ENCODE measurements at regions not wholly inside any gene's neighbourhood (a gene's known extent, or its start where the extent isn't known, plus 50 kb on each side); places are given as distances from the start of the nearest gene placed in this dataset.

- H3K4me1 ChIP-seq: peaks cover 0 to 34% (median 19%) of the 10 kb centered on the region in 12 donors
Observed at GRCh38 chr2:238598802-238599530, 172.2 kb downstream of the ASB1 start.

GRCh38 chr2:238599549-238600505 lies 173.1 kb downstream of the ASB1 start:
- 92 to 94% (median 93%) methylated on average over 19 to 29 of the region's 29 CpGs for WGBS, 4 donors
- ATAC-seq: no peak
- no peaks in the 10 kb centered on the region for H3K36me3 ChIP-seq
- TF ChIP-seq CTCF (IDR thresholded peaks at IDR 0.05): no peak
- TF ChIP-seq POLR2A (IDR thresholded peaks at IDR 0.05): no peak
- H3K27me3 ChIP-seq: peaks cover 0 to 8% (median 0%) of the 10 kb centered on the region in 9 donors
- intact Hi-C loops (cut with DNase I): no loop called here
- H3K27ac ChIP-seq: no peak overlapping the region
- peaks cover 0 to 15% (median 0%) of the 10 kb centered on the region in 12 donors for H3K9me3 ChIP-seq
- peaks cover 0 to 34% (median 19%) of the 10 kb centered on the region in 12 donors for H3K4me1 ChIP-seq
- H3K4me3 ChIP-seq: no peak overlapping the region
- peak in 1 of 5 donors; percentile 36 for DNase-seq

More at GRCh38 chr2:238598802-238599530, 172.2 kb downstream of the ASB1 start:
- Histone ChIP-seq H3K27ac (no peak overlapping the region), H3K9me3 (peaks cover 0 to 8% (median 0%) of the 10 kb centered on the region in 12 donors), H3K4me3 (no peak overlapping the region), H3K36me3 (no peaks in the 10 kb centered on the region), H3K27me3 (peaks cover 0 to 8% (median 0%) of the 10 kb centered on the region in 9 donors)
- intact Hi-C loops (cut with DNase I): no loop called here
- 72 to 91% (median 78%) methylated on average over 14 of the region's 14 CpGs for WGBS, 4 donors
- DNase-seq (no peak), ATAC-seq (no peak)
- TF ChIP-seq POLR2A (IDR thresholded peaks at IDR 0.05) (no peak), CTCF (IDR thresholded peaks at IDR 0.05) (no peak)

- H3K27me3 ChIP-seq: peaks cover 0 to 8% (median 0%) of the 10 kb centered on the region in 9 donors
- intact Hi-C loops (cut with DNase I): no loop called here
- H3K36me3 ChIP-seq: no peaks in the 10 kb centered on the region
- WGBS, 4 donors: 85 to 91% (median 88%) methylated on average over 28 to 29 of the region's 29 CpGs
- no peak for TF ChIP-seq CTCF (IDR thresholded peaks at IDR 0.05)
- no peak for TF ChIP-seq POLR2A (IDR thresholded peaks at IDR 0.05)
- no peak for ATAC-seq
- no peak overlapping the region for H3K4me3 ChIP-seq
- peak overlapping the region in 2 of 12 donors; percentile 74 to 80 for H3K27ac ChIP-seq
- peak in 1 of 5 donors; percentile 38 for DNase-seq
- H3K4me1 ChIP-seq: peaks cover 0 to 34% (median 19%) of the 10 kb centered on the region in 12 donors
- H3K9me3 ChIP-seq: peaks cover 0 to 16% (median 0%) of the 10 kb centered on the region in 12 donors
Observed at GRCh38 chr2:238600506-238601432, 174.0 kb downstream of the ASB1 start.
